ENCODE measurements at regions not wholly inside any gene's neighbourhood (a gene's known extent, or its start where the extent isn't known, plus 50 kb on each side); places are given as distances from the start of the nearest gene placed in this dataset.

DNA sequence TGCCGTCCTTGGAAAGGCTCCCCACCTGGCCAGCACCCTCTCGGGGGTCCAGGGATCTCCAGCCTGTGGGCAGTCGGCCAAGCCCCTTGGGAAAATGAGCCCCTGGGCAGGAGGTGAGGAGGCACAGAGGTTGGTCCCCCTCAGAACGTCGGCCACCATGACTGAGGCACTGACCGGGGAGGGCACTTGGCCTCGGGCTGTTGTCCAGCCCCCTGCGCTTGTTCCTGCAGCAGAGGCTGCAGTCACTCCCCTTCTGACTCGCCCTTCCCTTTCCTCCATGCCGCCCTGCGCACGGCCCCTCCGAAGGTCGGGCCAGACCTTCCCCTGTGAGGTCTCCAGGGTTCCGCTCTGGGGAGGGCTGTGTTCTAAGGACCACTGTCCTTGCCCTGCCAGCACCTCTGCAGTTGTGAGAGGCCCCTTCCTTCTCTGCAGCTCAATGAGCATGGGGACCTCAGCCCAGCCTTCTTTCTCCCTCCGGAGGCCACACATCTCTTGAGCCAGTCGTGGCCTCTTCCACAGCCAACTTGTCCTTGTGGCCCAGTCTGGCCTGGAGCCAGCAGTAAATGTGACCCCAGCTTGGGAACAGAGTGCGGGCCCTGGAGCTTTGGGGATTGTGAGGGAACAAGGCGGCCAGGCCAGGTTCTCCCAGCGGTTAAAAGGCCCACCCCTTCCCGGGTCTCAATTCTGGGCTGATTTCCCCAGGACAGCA is 195.5 kb downstream of the DLL1 start:
- Mint-ChIP-seq H3K4me1 (no peaks in the 10 kb centered on the region), H3K9me3 (peaks cover 0 to 5% (median 2%) of the 10 kb centered on the region in 7 donors), H3K27ac (no peak overlapping the region), H3K36me3 (peaks cover 0 to 1% of the 10 kb centered on the region in 2 donors), H3K27me3 (ENCODE audit: low read depth in 3 of 3) (peaks cover 10 to 22% (median 16%) of the 10 kb centered on the region in 3 donors), H3K4me3 (no peak overlapping the region)
- DNase-seq = no peak
- WGBS (ENCODE audit: insufficient coverage) = 80% methylated on average over 21 of the region's 21 CpGs
- no peak overlapping the region for H3K27ac ChIP-seq (ENCODE audit: low read depth in 1 of 2, low read length in 2 of 2)
- H3K79me2 ChIP-seq (ENCODE audit: insufficient read depth, low read length) = no peaks in the 10 kb centered on the region
- H3K9me3 ChIP-seq (replicated peaks in 1 of 2; ENCODE audit: control insufficient read depth in 1 of 2, insufficient read depth in 1 of 2, low read length in 2 of 2) = peaks cover 0 to 2% of the 10 kb centered on the region in 2 donors
- no peaks in the 10 kb centered on the region for H4K20me1 ChIP-seq (ENCODE audit: insufficient read depth, low read length)
- H3K9ac ChIP-seq (ENCODE audit: insufficient read depth, low read length, poor library complexity, severe bottlenecking) = no peak overlapping the region
- no peak overlapping the region for H2AFZ ChIP-seq (ENCODE audit: insufficient read depth, low read depth, low read length, poor library complexity, severe bottlenecking)
- intact Hi-C loops (cut with micrococcal nuclease) = no loop called here
- TF ChIP-seq, protein P1, sequence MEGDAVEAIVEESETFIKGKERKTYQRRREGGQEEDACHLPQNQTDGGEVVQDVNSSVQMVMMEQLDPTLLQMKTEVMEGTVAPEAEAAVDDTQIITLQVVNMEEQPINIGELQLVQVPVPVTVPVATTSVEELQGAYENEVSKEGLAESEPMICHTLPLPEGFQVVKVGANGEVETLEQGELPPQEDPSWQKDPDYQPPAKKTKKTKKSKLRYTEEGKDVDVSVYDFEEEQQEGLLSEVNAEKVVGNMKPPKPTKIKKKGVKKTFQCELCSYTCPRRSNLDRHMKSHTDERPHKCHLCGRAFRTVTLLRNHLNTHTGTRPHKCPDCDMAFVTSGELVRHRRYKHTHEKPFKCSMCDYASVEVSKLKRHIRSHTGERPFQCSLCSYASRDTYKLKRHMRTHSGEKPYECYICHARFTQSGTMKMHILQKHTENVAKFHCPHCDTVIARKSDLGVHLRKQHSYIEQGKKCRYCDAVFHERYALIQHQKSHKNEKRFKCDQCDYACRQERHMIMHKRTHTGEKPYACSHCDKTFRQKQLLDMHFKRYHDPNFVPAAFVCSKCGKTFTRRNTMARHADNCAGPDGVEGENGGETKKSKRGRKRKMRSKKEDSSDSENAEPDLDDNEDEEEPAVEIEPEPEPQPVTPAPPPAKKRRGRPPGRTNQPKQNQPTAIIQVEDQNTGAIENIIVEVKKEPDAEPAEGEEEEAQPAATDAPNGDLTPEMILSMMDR (IDR thresholded peaks at IDR 0.05) = no peak
- no peak overlapping the region for H3K4me2 ChIP-seq (replicated peaks; ENCODE audit: extremely low read depth, low read length, poor library complexity, severe bottlenecking)
- no peaks in the 10 kb centered on the region for H3K36me3 ChIP-seq (replicated peaks in 1 of 2; ENCODE audit: control insufficient read depth in 1 of 2, insufficient read depth in 2 of 2, low read length in 2 of 2)
- H3K4me3 ChIP-seq (replicated peaks in 1 of 3; ENCODE audit: low read depth in 2 of 3, low read length in 3 of 3) = no peak overlapping the region
- H3K4me1 ChIP-seq (ENCODE audit: control insufficient read depth in 1 of 2, insufficient read depth in 2 of 2, low read length in 2 of 2) = no peaks in the 10 kb centered on the region
- H3K27me3 ChIP-seq (ENCODE audit: control insufficient read depth in 2 of 2, insufficient read depth in 2 of 2, low read length in 2 of 2) = peaks cover 0 to 13% of the 10 kb centered on the region in 2 donors

DNA sequence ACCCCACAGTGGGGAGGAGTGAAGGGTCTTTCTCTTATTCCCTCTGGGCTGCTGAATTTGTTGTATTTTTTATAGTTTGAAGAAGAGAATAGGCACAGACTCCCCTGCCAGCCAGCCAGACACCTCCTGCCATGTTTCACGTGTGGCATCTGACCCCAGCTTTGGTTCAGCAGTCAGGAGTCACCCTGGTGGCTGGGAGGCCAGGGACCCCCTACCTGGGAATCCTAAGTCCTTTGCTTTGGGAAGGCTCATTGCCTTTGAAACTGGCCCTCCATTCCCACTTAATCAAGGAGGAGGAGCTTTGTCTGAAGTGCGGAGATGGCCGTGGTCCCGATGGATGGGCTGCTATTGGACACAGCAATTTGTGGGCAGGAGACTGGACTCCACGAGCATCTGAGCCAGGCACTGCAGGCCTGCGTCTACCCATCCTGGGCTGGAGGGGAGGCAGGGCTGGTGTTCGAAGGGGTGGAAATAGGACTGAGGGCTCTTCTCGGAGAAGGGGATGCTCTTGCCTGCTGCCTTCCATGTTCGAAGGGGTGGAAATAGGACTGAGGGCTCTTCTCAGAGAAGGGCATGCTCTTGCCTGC is 196.1 kb downstream of the DLL1 start:
- Mint-ChIP-seq H3K4me3 (no peak overlapping the region), H3K9me3 (peaks cover 0 to 1% (median 0%) of the 10 kb centered on the region in 7 donors), H3K27ac (no peak overlapping the region), H3K27me3 (ENCODE audit: low read depth in 3 of 3) (peaks cover 13 to 22% (median 16%) of the 10 kb centered on the region in 3 donors), H3K4me1 (peaks cover 5% of the 10 kb centered on the region), H3K36me3 (peaks cover 0 to 2% of the 10 kb centered on the region in 2 donors)
- no peak overlapping the region for H3K9ac ChIP-seq (ENCODE audit: insufficient read depth, low read length, poor library complexity, severe bottlenecking)
- no peaks in the 10 kb centered on the region for H3K79me2 ChIP-seq (ENCODE audit: insufficient read depth, low read length)
- no peaks in the 10 kb centered on the region for H4K20me1 ChIP-seq (ENCODE audit: insufficient read depth, low read length)
- H3K4me3 ChIP-seq (replicated peaks in 1 of 3; ENCODE audit: low read depth in 2 of 3, low read length in 3 of 3) = no peak overlapping the region
- H3K36me3 ChIP-seq (replicated peaks in 1 of 2; ENCODE audit: control insufficient read depth in 1 of 2, insufficient read depth in 2 of 2, low read length in 2 of 2) = no peaks in the 10 kb centered on the region
- no peak overlapping the region for H3K4me2 ChIP-seq (replicated peaks; ENCODE audit: extremely low read depth, low read length, poor library complexity, severe bottlenecking)
- H3K27ac ChIP-seq (ENCODE audit: low read depth in 1 of 2, low read length in 2 of 2) = no peak overlapping the region
- TF ChIP-seq, protein P1 (IDR thresholded peaks at IDR 0.05) = no peak
- no peak overlapping the region for H2AFZ ChIP-seq (ENCODE audit: insufficient read depth, low read depth, low read length, poor library complexity, severe bottlenecking)
- H3K9me3 ChIP-seq (replicated peaks in 1 of 2; ENCODE audit: control insufficient read depth in 1 of 2, insufficient read depth in 1 of 2, low read length in 2 of 2) = no peaks in the 10 kb centered on the region
- intact Hi-C loops (cut with micrococcal nuclease) = no loop called here
- H3K4me1 ChIP-seq (ENCODE audit: control insufficient read depth in 1 of 2, insufficient read depth in 2 of 2, low read length in 2 of 2) = peaks cover 3% of the 10 kb centered on the region in 2 donors
- 81% methylated on average over 9 of the region's 9 CpGs for WGBS (ENCODE audit: insufficient coverage)
- no peak for DNase-seq
- peaks cover 0 to 19% of the 10 kb centered on the region in 2 donors for H3K27me3 ChIP-seq (ENCODE audit: control insufficient read depth in 2 of 2, insufficient read depth in 2 of 2, low read length in 2 of 2)

Measured in CD14-positive monocyte (primary cell).